ENCODE measurements at regions not wholly inside any gene's neighbourhood (a gene's known extent, or its start where the extent isn't known, plus 50 kb on each side); places are given as distances from the start of the nearest gene placed in this dataset.

- TF ChIP-seq, protein P1, sequence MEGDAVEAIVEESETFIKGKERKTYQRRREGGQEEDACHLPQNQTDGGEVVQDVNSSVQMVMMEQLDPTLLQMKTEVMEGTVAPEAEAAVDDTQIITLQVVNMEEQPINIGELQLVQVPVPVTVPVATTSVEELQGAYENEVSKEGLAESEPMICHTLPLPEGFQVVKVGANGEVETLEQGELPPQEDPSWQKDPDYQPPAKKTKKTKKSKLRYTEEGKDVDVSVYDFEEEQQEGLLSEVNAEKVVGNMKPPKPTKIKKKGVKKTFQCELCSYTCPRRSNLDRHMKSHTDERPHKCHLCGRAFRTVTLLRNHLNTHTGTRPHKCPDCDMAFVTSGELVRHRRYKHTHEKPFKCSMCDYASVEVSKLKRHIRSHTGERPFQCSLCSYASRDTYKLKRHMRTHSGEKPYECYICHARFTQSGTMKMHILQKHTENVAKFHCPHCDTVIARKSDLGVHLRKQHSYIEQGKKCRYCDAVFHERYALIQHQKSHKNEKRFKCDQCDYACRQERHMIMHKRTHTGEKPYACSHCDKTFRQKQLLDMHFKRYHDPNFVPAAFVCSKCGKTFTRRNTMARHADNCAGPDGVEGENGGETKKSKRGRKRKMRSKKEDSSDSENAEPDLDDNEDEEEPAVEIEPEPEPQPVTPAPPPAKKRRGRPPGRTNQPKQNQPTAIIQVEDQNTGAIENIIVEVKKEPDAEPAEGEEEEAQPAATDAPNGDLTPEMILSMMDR (IDR thresholded peaks at IDR 0.05): no peak
- TF ChIP-seq POLR2A (IDR thresholded peaks at IDR 0.05): no peak
Observed at GRCh38 chr2:16174693-16175045, 234.3 kb downstream of the MYCN start.
